Erythroblast (primary cell): ENCODE measurements at regions not wholly inside any gene's neighbourhood (a gene's known extent, or its start where the extent isn't known, plus 50 kb on each side); places are given as distances from the start of the nearest gene placed in this dataset.

Source experiments
- GATA1 ChIP-seq: IDR thresholded peaks from 2 replicates; pipeline ENCODE4 v1.6.1; 2011; ENCODE audit warnings: low read depth, mild to moderate bottlenecking, control low read depth, low read length, moderate library complexity
- POLR2A ChIP-seq: IDR thresholded peaks from 2 replicates; pipeline ENCODE4 v1.6.1; 2011; ENCODE audit warnings: mild to moderate bottlenecking, low read length

DNA sequence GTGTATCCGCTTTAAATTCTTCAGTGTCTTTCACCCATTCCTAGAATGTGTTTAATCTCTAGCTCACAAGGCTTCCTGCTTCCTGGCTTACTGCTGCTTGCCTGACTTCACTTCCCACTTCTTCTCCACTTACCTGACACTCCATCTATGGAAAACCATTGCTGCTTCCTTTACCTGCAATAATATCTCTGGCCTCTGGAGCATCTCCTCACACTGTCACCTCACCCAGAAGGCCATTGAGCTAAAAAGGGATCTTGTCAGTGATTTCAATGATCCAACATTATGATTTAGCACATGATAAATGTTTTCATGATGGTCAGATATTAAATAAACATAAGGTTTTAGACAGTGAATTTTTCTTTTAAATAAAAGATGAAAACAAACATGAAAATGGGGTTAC lies 281.1 kb downstream of the MRPS30 start:
- TF ChIP-seq POLR2A (no peak), GATA1 (no peak)
